T-helper 1 cell treated with Interleukin-12 subunit alpha and Interleukin-12 subunit beta and Interleukin-4 antibody, amounts not matched to agents 30 μg/mL and 1 μg/mL, for 36 hours (primary cell): ENCODE measurements at regions not wholly inside any gene's neighbourhood (a gene's known extent, or its start where the extent isn't known, plus 50 kb on each side); places are given as distances from the start of the nearest gene placed in this dataset.

Source experiments
- H3K27ac Mint-ChIP-seq: one replicate; pipeline ENCODE4 v1.8.0; 2021; ENCODE audit warnings: mild to moderate bottlenecking, mixed read lengths
- H3K27me3 Mint-ChIP-seq: one replicate; pipeline ENCODE4 v1.8.0; 2021; ENCODE audit warnings: low read depth, mixed read lengths
- H3K36me3 Mint-ChIP-seq: one replicate; pipeline ENCODE4 v1.8.0; 2021; ENCODE audit warnings: low read depth, mixed read lengths
- H3K4me1 Mint-ChIP-seq: one replicate; pipeline ENCODE4 v1.8.0; 2021; ENCODE audit warnings: low read depth, mixed read lengths
- H3K4me3 Mint-ChIP-seq: one replicate; pipeline ENCODE4 v1.8.0; 2021; ENCODE audit warnings: mild to moderate bottlenecking, moderate library complexity, mixed read lengths
- H3K9me3 Mint-ChIP-seq: one replicate; pipeline ENCODE4 v1.8.0; 2021; ENCODE audit warnings: mixed read lengths

DNA sequence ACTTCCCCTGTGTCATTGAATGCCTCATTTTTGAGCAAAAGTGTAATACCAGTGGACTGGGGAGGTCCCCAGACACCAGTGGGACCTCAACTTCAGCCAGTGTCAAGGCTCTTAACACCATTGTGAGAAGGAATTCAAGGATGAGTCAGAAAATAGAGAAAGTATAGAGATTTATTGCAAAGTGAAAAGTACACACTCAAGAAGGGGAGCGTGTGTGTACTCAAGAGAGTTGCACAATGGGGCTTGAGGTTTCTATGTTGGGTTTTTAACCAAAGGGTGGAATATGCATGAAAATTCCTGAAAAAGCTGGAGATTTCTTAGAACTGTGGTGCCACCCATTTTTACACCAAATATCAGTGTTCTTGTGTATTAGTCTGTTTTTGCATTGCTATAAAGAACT, 81.9 kb downstream of the ADCYAP1 start:
- Mint-ChIP-seq H3K36me3 (no peaks in the 10 kb centered on the region), H3K4me1 (no peaks in the 10 kb centered on the region)

DNA sequence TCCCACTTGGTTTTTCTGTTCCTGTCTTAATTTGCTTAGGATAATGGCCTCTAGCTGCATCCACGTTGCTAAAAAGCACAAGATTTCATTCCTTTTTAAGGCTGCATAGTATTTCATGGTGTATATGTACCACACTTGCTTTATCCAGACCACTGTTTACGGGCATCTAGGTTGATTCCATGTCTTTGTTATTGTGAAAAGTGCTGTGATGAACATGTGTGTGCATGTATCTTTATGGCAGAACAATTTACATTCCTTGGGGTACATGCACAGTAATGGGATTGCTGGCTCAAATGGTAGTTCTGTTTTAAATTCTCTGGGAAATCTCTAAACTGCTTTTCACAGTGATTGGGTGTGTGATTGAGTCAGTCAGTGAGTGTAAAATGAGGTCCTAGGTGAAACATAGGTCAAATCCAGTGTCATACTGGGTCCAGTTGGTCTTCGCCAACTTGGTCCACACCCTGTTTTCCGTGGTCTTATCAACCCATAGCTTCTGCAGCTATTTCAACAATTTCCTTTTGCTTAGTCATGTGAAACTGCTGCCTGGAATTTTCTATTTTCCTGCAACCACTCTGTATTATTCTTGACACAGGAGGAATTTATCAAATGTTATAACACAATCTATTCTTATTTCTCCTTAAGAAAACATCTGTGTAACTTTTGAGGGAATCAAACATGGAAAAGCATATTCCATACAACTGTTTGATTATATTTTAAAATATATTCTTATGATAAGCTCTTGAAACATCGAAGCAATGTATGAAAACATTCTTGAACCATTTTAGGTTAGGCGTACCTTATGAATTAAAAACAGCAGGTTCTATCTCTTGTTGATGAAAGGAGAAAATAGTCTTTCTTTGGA, 82.9 kb downstream of the ADCYAP1 start:
- Mint-ChIP-seq H3K4me3 (no peak overlapping the region), H3K27me3 (no peaks in the 10 kb centered on the region), H3K36me3 (no peaks in the 10 kb centered on the region), H3K9me3 (no peaks in the 10 kb centered on the region), H3K4me1 (no peaks in the 10 kb centered on the region), H3K27ac (no peak overlapping the region)

More for the DNA sequence above, 81.9 kb downstream of the ADCYAP1 start:
- H3K27me3 Mint-ChIP-seq, result no peaks in the 10 kb centered on the region
- no peaks in the 10 kb centered on the region for H3K9me3 Mint-ChIP-seq
- no peak overlapping the region for H3K27ac Mint-ChIP-seq
- H3K4me3 Mint-ChIP-seq, result no peak overlapping the region

DNA sequence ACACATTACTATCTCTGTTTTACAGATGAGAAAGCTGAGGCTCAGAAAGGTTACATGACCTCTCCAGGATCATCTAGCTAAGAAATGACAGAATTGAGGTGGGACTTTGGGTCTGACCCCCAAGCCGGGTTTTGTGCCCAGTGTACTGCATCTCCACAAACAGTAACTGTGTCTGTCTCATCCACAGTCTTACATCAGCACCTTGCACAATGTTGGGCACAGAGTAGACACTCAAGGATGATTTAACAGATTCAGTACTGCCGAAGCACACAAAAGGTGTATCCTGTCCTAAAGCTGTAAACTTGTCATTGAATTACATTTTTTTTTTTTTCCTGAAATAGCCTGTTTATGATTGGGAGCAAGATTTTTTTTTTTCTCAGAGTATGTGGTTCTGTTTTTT, 84.8 kb downstream of the ADCYAP1 start:
- H3K4me3 Mint-ChIP-seq, result no peak overlapping the region
- no peaks in the 10 kb centered on the region for H3K9me3 Mint-ChIP-seq
- no peaks in the 10 kb centered on the region for H3K27me3 Mint-ChIP-seq
- no peak overlapping the region for H3K27ac Mint-ChIP-seq
- no peaks in the 10 kb centered on the region for H3K4me1 Mint-ChIP-seq
- H3K36me3 Mint-ChIP-seq, result no peaks in the 10 kb centered on the region

DNA sequence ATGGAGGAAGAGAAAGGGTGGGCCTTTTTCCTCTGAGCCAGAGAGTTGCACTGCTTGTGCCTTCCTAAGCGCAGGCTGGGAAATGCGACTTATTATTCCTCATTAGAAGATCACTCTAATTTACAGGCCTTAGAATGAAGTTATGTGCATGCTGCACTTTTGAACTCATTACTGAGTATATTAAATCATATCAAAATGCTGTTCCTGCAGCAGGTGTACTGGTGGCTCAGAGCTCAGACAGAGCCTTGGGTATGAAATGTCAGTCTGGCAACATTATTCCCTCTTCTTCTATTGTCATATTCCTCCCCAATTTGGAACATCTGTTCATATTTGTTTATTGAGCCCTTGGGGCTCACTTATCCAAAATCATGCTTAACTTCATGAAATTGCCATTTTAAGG, 85.5 kb downstream of the ADCYAP1 start:
- H3K27me3 Mint-ChIP-seq, result no peaks in the 10 kb centered on the region
- no peaks in the 10 kb centered on the region for H3K4me1 Mint-ChIP-seq
- H3K36me3 Mint-ChIP-seq, result no peaks in the 10 kb centered on the region
- no peak overlapping the region for H3K4me3 Mint-ChIP-seq
- H3K27ac Mint-ChIP-seq, result no peak overlapping the region
- H3K9me3 Mint-ChIP-seq, result no peaks in the 10 kb centered on the region

DNA sequence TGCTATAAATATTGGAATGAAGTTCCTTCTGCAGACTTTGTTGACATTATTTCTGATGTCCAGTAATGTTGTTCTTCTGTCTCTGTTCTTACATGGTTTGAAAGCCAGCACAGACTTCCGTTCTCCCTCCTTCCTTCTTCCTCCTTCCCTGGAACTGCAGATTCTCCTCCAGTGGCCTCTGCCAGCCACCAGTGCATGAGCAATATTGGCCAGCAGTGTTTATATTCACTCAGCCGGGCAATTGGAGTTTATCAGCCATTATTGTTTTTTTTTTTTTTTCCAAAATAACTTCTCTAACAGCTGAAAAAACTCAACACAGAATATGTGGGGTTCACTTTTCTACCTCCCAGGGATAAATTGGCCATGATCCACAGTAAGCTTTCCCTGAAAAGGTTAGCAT, 86.8 kb downstream of the ADCYAP1 start:
- H3K27ac Mint-ChIP-seq, result no peak overlapping the region
- H3K4me3 Mint-ChIP-seq, result no peak overlapping the region
- H3K36me3 Mint-ChIP-seq, result no peaks in the 10 kb centered on the region
- H3K4me1 Mint-ChIP-seq, result no peaks in the 10 kb centered on the region
- no peaks in the 10 kb centered on the region for H3K9me3 Mint-ChIP-seq
- no peaks in the 10 kb centered on the region for H3K27me3 Mint-ChIP-seq

DNA sequence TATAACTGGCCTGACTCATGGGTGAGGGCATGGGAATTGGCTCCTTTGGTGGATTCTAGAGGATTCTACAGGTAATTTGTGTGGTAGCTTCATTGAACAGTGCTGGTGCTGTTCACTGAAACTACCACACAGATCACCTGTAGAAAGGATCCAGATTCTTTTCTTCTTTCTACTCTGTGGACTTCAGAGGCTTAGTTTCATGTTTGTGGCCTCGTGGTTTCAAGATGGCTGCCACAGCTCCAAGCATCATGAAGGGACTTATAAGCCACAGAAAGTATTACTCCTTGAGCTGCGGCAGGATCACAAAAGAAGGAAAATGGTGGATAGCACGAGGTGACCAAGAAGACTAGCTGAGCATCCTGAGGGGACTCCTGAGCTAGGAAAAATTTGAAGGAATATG, 88.9 kb downstream of the ADCYAP1 start:
- no peak overlapping the region for H3K27ac Mint-ChIP-seq
- no peak overlapping the region for H3K4me3 Mint-ChIP-seq
- H3K36me3 Mint-ChIP-seq, result no peaks in the 10 kb centered on the region
- H3K4me1 Mint-ChIP-seq, result no peaks in the 10 kb centered on the region
- H3K27me3 Mint-ChIP-seq, result no peaks in the 10 kb centered on the region
- peaks cover 3% of the 10 kb centered on the region for H3K9me3 Mint-ChIP-seq

DNA sequence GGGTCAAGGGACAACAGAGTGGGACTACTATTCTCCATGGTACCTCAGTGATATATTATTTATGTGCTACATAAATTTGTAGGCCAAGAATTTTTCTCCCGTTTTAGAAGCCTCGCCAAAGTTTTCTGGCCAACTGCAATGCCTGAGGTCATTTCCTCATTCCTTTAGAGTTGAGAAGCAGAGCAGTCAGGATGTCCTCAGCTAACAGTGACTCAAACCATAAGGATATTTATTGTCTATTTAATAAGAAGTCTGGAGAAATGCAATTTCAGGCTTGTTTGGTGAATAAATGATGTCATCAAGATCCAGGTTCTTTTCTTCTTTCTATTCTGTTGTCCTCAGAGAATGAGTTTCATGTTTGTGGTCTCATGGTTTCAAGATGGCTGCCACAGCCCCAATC, 91.0 kb downstream of the ADCYAP1 start:
- Mint-ChIP-seq H3K4me1 (no peaks in the 10 kb centered on the region), H3K9me3 (peaks cover 3% of the 10 kb centered on the region), H3K27ac (no peak overlapping the region), H3K4me3 (no peak overlapping the region), H3K36me3 (no peaks in the 10 kb centered on the region), H3K27me3 (no peaks in the 10 kb centered on the region)

DNA sequence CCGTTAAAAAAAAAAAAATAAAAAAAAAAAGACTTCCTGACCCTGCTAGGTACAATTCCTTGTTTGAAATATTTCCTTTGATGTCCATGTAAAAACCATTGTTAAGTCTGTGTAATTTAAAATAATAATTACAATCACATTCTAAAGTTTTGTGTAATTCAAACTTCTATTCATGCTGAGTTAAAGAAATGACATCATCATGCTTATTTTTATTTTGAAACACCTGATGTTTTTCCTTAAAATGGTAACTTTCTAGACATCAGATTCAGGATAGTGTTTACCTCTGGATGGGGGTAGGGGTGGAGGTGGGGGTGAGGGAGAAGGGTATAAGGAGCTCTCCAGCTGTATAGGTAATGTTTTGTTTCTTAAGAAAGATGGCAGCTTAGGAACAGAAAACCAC, 92.8 kb downstream of the ADCYAP1 start:
- Mint-ChIP-seq H3K27ac (no peak overlapping the region), H3K4me1 (no peaks in the 10 kb centered on the region), H3K4me3 (no peak overlapping the region), H3K36me3 (no peaks in the 10 kb centered on the region), H3K27me3 (no peaks in the 10 kb centered on the region), H3K9me3 (peaks cover 3% of the 10 kb centered on the region)

DNA sequence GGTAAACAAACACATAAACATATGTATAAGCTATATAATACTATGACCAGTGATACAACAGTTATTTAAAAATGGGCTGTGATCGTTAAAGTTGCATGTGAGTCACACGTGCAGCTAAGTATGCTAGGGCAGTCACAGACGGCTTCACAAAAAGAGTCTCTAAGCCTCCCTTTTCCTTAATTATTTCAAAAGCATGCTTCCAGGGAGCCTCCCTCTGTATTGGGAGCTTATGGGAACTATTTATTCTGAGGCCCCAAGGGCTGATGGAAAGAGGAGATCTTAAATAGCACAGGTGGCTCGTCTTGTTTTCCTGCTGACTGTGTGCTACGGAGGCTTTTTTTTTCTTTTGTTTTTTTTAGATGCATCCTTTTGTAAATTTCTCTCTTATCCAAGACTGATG, 94.3 kb downstream of the ADCYAP1 start:
- Mint-ChIP-seq H3K4me3 (no peak overlapping the region), H3K27me3 (no peaks in the 10 kb centered on the region), H3K4me1 (no peaks in the 10 kb centered on the region), H3K9me3 (peaks cover 3% of the 10 kb centered on the region), H3K27ac (no peak overlapping the region), H3K36me3 (no peaks in the 10 kb centered on the region)

DNA sequence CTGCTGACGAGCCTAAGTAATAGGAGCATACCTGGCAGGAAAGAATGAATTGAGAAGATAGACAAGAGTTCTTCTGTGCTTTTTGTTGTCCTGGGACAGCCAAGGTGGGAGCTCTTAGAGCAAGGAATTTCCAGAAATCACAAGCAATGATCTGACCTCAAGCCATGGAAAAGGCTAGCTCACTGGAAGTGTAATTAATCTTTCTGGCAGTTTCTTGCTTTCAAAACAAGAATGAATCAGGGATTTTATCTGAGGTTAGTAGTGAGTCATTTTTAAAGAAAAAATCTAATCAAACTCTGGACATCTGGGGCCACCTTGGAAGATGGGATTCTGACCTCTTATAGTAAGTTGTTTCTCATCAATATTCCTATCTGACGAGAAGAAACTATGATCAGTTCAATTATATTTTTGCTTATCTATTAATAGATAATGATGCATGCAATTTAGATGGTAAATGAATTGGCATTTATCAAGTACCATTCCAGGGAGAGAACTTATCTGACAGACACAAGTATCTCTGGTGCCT, 98.0 kb downstream of the ADCYAP1 start:
- Mint-ChIP-seq H3K36me3 (no peaks in the 10 kb centered on the region), H3K27me3 (no peaks in the 10 kb centered on the region), H3K27ac (no peak overlapping the region), H3K4me1 (no peaks in the 10 kb centered on the region), H3K9me3 (peaks cover 3% of the 10 kb centered on the region), H3K4me3 (no peak overlapping the region)

DNA sequence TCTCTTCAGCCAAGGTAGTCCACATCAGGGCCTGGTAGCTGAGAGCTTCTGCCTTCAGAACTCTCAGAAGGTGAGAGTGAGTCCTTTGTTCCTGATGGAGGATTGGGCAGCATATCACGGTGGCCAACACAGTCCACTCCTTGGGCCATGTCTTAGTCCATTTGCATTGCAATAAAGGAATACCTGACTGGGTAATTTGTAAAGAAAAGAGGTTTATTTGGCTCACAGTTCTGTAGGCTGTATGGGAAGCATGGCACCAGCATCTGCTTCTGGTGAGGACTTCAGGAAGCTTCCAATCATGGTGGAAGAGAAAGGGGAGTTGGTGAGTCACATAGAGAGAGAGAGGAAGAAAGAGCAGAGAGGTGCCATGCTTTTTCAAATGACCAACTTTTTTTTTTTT, 98.8 kb downstream of the ADCYAP1 start:
- no peaks in the 10 kb centered on the region for H3K27me3 Mint-ChIP-seq
- H3K4me1 Mint-ChIP-seq, result no peaks in the 10 kb centered on the region
- H3K4me3 Mint-ChIP-seq, result no peak overlapping the region
- H3K27ac Mint-ChIP-seq, result no peak overlapping the region
- H3K36me3 Mint-ChIP-seq, result no peaks in the 10 kb centered on the region
- H3K9me3 Mint-ChIP-seq, result peaks cover 3% of the 10 kb centered on the region

DNA sequence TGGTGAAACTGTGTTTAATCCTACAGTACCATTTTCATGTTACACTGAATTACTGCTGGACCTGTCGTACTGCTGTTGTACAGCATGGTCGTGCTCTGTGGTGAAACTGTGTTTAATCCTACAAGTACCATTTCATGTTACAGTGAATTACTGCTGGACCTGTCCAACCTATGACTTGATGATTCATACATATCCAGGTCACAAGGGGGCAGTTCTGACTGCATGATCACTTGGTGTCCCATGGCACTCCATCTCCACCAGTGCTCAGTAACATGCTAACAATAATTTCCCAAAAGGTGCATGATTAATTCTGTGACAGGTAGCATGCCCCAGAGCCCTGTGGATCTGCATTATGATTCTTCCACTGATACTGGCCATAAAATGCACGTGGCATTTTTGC, 101.6 kb downstream of the ADCYAP1 start:
- Mint-ChIP-seq H3K27ac (no peak overlapping the region), H3K27me3 (no peaks in the 10 kb centered on the region), H3K4me1 (no peaks in the 10 kb centered on the region), H3K4me3 (no peak overlapping the region), H3K36me3 (no peaks in the 10 kb centered on the region), H3K9me3 (peaks cover 3% of the 10 kb centered on the region)

DNA sequence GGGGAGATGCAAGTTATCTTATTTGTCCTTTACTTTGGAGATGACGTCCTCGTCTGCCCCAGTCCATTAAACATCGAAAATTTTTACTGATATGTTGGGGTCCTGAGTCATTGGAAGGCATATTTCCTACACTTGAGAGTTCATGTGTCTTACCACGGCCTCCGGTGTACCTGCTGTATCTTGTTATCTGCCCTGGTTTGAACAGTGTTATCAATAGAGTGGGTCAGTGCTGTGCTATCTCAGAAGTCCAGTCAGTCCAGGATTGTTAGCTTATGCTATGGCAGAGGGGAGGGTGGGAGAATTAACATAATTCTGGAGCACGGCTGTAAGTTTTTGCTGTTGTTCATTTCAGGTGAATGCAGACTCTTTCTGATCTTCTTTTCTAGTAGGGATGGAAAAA, 102.3 kb downstream of the ADCYAP1 start:
- H3K4me1 Mint-ChIP-seq, result no peaks in the 10 kb centered on the region
- no peak overlapping the region for H3K27ac Mint-ChIP-seq
- no peak overlapping the region for H3K4me3 Mint-ChIP-seq
- H3K36me3 Mint-ChIP-seq, result no peaks in the 10 kb centered on the region
- H3K27me3 Mint-ChIP-seq, result no peaks in the 10 kb centered on the region
- peaks cover 3% of the 10 kb centered on the region for H3K9me3 Mint-ChIP-seq

DNA sequence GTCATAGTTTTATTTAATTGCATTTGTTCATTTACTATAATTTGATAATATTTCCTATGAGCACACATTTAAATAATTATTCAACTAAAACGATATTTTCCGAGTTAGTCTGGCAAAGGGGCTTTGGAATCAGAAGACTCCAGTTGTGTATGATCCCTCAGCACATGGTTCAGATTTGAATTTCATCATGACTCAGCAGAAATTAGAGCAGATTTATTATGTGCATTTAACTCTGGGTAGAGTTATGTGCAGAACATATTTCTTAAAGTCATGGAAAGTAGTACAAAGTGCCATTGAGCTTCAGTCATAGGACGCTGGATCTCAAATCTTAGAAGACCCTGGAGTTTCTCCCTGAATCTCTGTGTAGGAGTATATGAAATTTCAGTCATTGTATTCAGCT, 106.7 kb downstream of the ADCYAP1 start:
- no peaks in the 10 kb centered on the region for H3K27me3 Mint-ChIP-seq
- no peaks in the 10 kb centered on the region for H3K4me1 Mint-ChIP-seq
- no peak overlapping the region for H3K4me3 Mint-ChIP-seq
- H3K36me3 Mint-ChIP-seq, result no peaks in the 10 kb centered on the region
- H3K27ac Mint-ChIP-seq, result no peak overlapping the region
- H3K9me3 Mint-ChIP-seq, result no peaks in the 10 kb centered on the region

DNA sequence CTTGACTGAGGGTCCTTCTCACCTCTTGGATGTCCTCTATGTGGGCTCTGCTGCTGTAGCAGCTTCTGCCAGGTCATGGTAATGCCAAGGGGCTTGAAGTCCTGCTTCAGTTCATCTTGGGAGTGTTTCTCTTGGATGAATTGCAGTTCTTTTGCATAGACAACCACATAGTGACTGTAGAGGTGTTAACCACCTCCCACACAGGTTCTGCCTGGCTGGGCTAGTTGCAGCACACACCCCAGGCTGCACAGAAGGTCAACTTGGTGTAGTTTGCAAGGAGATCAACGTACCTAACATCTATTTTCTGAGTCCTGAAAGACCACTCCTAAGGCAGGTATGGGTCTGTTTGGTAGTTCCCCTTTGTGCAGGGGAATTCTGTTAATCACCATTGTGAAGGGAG, 108.1 kb downstream of the ADCYAP1 start:
- Mint-ChIP-seq H3K4me1 (no peaks in the 10 kb centered on the region), H3K27me3 (no peaks in the 10 kb centered on the region), H3K4me3 (no peak overlapping the region), H3K36me3 (no peaks in the 10 kb centered on the region), H3K9me3 (no peaks in the 10 kb centered on the region), H3K27ac (no peak overlapping the region)
